K562 (cell line): ENCODE measurements at regions not wholly inside any gene's neighbourhood (a gene's known extent, or its start where the extent isn't known, plus 50 kb on each side); places are given as distances from the start of the nearest gene placed in this dataset.

Experiments
- ATAC-seq: fragments of 200-7000 bp; cut with Tn5 transposase; 3 replicates; pipeline ENCODE4 v1.9.1; 2020; ENCODE audit warnings: moderate library complexity
- BruUV-seq: library from RNA; stranded (reverse); fragments of 400-500 nt; replicated peaks from 2 replicates; lab custom pipeline; 2021; lab: Mats Ljungman, UMichigan
- CTCF ChIA-PET: fragments of 300-600 bp; formaldehyde crosslinking; extraction: SDS; loops from one replicate; lab custom pipeline; 2021; ENCODE audit warnings: low intra/inter-chr PET ratio; lab: Yijun Ruan, JAX
- POLR2A ChIA-PET: fragments of 300-600, 350-650 bp; sonication (Branson Sonifier 250); formaldehyde crosslinking; extraction: SDS; loops from one replicate; lab custom pipeline; 2021; ENCODE audit warnings: antibody characterized with exemption, inconsistent platforms; lab: Yijun Ruan, JAX
- DNase-seq, 4 experiments: peaks; one replicate each; pipeline versions ENCODE4 v3.0.0 to v3.0.0-alpha.2; 2011 to 2018; ENCODE audit warnings: low spot score in 3 of 4, mixed read lengths in 3 of 4; ENCODE audit errors: extremely low read depth in 1 of 4
- FAIRE-seq: peaks from 2 replicates; lab custom pipeline; 2011; peaks lifted over from hg19 to GRCh38; lab: Jason Lieb, UNC
- H2AFZ ChIP-seq: 2 replicates; pipeline ENCODE4 v1.6.0; 2011; ENCODE audit warnings: low read depth, low read length, control low read depth, inconsistent platforms
- H3K27ac ChIP-seq: fragments of 200-600 bp; 3 replicates; pipeline ENCODE4 v1.8.0; 2011; ENCODE audit warnings: low read depth, mild to moderate bottlenecking, control low read depth, inconsistent platforms, low read length, moderate library complexity, mixed read lengths; ENCODE audit errors: extremely low read depth
- H3K27me3 ChIP-seq, 2 experiments: fragments of 300-600 bp in 1 of 2; 2 replicates in 1 of 2; 3 replicates in 1 of 2; pipeline versions ENCODE4 v1.6.0 to v1.8.0; 2011; ENCODE audit warnings: inconsistent platforms in 2 of 2, low read length in 2 of 2, mild to moderate bottlenecking in 1 of 2, mixed read lengths in 1 of 2, moderate library complexity in 1 of 2; ENCODE audit not compliant: control insufficient read depth in 2 of 2, insufficient read depth in 2 of 2
- H3K36me3 ChIP-seq: fragments of 300-600 bp; 3 replicates; pipeline ENCODE4 v1.8.0; 2011; ENCODE audit warnings: mild to moderate bottlenecking, low read length, inconsistent platforms; ENCODE audit not compliant: control insufficient read depth, insufficient read depth
- H3K4me1 ChIP-seq, 2 experiments: fragments of 200-600 bp in 1 of 2; replicated peaks in 1 of 2; 2 replicates in 1 of 2; 3 replicates in 1 of 2; pipeline versions ENCODE4 v1.5.1 to v1.8.0; 2011; ENCODE audit warnings: inconsistent platforms in 2 of 2, low read length in 2 of 2, mild to moderate bottlenecking in 1 of 2, mixed read lengths in 1 of 2, moderate library complexity in 1 of 2; ENCODE audit not compliant: control insufficient read depth in 2 of 2, insufficient read depth in 2 of 2
- H3K4me2 ChIP-seq: 2 replicates; pipeline ENCODE4 v1.6.1; 2011; ENCODE audit warnings: low read length, control low read depth, inconsistent platforms, mixed read lengths; ENCODE audit not compliant: insufficient read depth
- H3K4me3 ChIP-seq: fragments of 200-600 bp; sonication (generic), shearing (Covaris generic); 2 replicates; pipeline ENCODE4 v1.5.1; 2016; ENCODE audit warnings: control low read depth, inconsistent platforms
- H3K79me2 ChIP-seq: fragments of 200-600 bp; 3 replicates; pipeline ENCODE4 v1.8.0; 2011; ENCODE audit warnings: low read length, inconsistent platforms; ENCODE audit not compliant: control insufficient read depth, insufficient read depth
- H3K9ac ChIP-seq, 2 experiments: 2 replicates each; pipeline versions ENCODE4 v1.6.0 to v1.6.1; 2011; ENCODE audit warnings: low read depth in 2 of 2, low read length in 2 of 2, control low read depth in 1 of 2, inconsistent platforms in 1 of 2, mild to moderate bottlenecking in 1 of 2, mixed read lengths in 1 of 2; ENCODE audit not compliant: insufficient read depth in 1 of 2
- H3K9me1 ChIP-seq: one replicate; pipeline ENCODE4 v1.6.0; 2011; ENCODE audit warnings: inconsistent platforms, mild to moderate bottlenecking, low read length, moderate library complexity; ENCODE audit not compliant: control insufficient read depth, insufficient read depth
- H3K9me3 ChIP-seq: replicated peaks from 2 replicates; pipeline ENCODE4 v1.5.1; 2011; ENCODE audit warnings: low read depth, low read length, inconsistent platforms; ENCODE audit not compliant: control insufficient read depth, insufficient read depth
- H4K20me1 ChIP-seq: replicated peaks from 2 replicates; pipeline ENCODE4 v1.6.1; 2011; ENCODE audit warnings: low read length, inconsistent platforms, mixed read lengths; ENCODE audit not compliant: control insufficient read depth, insufficient read depth
- ATF4 ChIP-seq: fragments of 450-650 bp; formaldehyde crosslinking; IDR thresholded peaks from 2 replicates; pipeline ENCODE4 v1.4.0; 2022; ENCODE audit warnings: mild to moderate bottlenecking, moderate library complexity
- DIDO1 ChIP-seq: fragments of 450-650 bp; IDR thresholded peaks from 2 replicates; pipeline ENCODE4 v1.6.1; 2016; ENCODE audit warnings: low read depth, missing biosample characterization, missing genetic modification characterization
- DLX4 ChIP-seq: fragments of 250-450 bp; sonication (Bioruptor Pico); IDR thresholded peaks from 2 replicates; pipeline ENCODE4 v1.6.1; 2021; ENCODE audit warnings: mild to moderate bottlenecking
- DMBX1 ChIP-seq: fragments of 250-450 bp; sonication (Bioruptor Pico); IDR thresholded peaks from 2 replicates; pipeline ENCODE4 v1.8.0; 2022; ENCODE audit warnings: inconsistent platforms, mild to moderate bottlenecking, moderate library complexity, borderline replicate concordance
- NKRF ChIP-seq: fragments of 450-650 bp; IDR thresholded peaks from 2 replicates; pipeline ENCODE4 v1.6.1; 2016; ENCODE audit warnings: borderline replicate concordance
- PML ChIP-seq: IDR thresholded peaks from 2 replicates; pipeline ENCODE4 v1.6.1; 2012; ENCODE audit warnings: low read length, inconsistent platforms
- RBM25 ChIP-seq: fragments of 200-400 bp; formaldehyde crosslinking; IDR thresholded peaks from 2 replicates; pipeline ENCODE4 v1.6.1; 2018; ENCODE audit warnings: low read length, low read depth, moderate library complexity; ENCODE audit not compliant: severe bottlenecking
- SAFB2 ChIP-seq: fragments of 200-400 bp; formaldehyde crosslinking; IDR thresholded peaks from 2 replicates; pipeline ENCODE4 v1.6.1; 2018; ENCODE audit warnings: borderline replicate concordance, low read length, low read depth, moderate library complexity; ENCODE audit not compliant: severe bottlenecking
- STAT6 ChIP-seq: sonication (generic); formaldehyde crosslinking; IDR thresholded peaks from 2 replicates; pipeline ENCODE4 v1.8.1; 2023; ENCODE audit warnings: mild to moderate bottlenecking, missing genetic modification reagents
- TAF1 ChIP-seq: IDR thresholded peaks from 2 replicates; pipeline ENCODE4 v1.6.1; 2011; ENCODE audit warnings: mild to moderate bottlenecking, low read length, moderate library complexity; ENCODE audit not compliant: insufficient read depth, control insufficient read depth, severe bottlenecking; ENCODE audit errors: extremely low read depth
- TOE1 ChIP-seq, 2 experiments: fragments of 450-650 bp in 1 of 2; sonication (generic) in 1 of 2; formaldehyde crosslinking in 1 of 2; IDR thresholded peaks; 2 replicates each; pipeline versions ENCODE4 v1.7.1 to v1.8.0; 2016 to 2022; ENCODE audit warnings: borderline replicate concordance in 2 of 2, mild to moderate bottlenecking in 2 of 2, antibody characterized with exemption in 1 of 2, inconsistent platforms in 1 of 2, low read depth in 1 of 2, missing genetic modification reagents in 1 of 2, moderate library complexity in 1 of 2
- ZBTB17 ChIP-seq: fragments of 450-650 bp; formaldehyde crosslinking; IDR thresholded peaks from 2 replicates; pipeline ENCODE4 v1.4.0; 2020; ENCODE audit warnings: mild to moderate bottlenecking
- ZFP91 ChIP-seq: sonication (generic); formaldehyde crosslinking; IDR thresholded peaks from 2 replicates; pipeline ENCODE4 v1.8.0; 2022; ENCODE audit warnings: mild to moderate bottlenecking, missing genetic modification reagents
- WGBS: fragments of 100-300 bp; shearing (Covaris generic); methylation state at CpG from one replicate; pipeline ENCODE4 v1.1.6; 2016; ENCODE audit warnings: low coverage, mixed read lengths; ENCODE audit not compliant: insufficient coverage; ENCODE audit errors: missing lambda C conversion rate; 5-methylcytosine and 5-hydroxymethylcytosine counted together
- in situ Hi-C: fragments of 300-500 bp; cut with MboI; formaldehyde crosslinking; loops from 4 replicates; pipeline ENCODE4 v1.15.0; 2018; ENCODE audit warnings: inconsistent platforms, mixed read lengths
- intact Hi-C: fragments of 100-400 bp; cut with micrococcal nuclease; formaldehyde crosslinking; loops from 2 replicates; pipeline ENCODE4 v1.14.2; 2022

- Histone ChIP-seq H3K79me2 (no peaks in the 10 kb centered on the region), H3K9me1 (no peaks in the 10 kb centered on the region), H3K4me3 (no peak overlapping the region), H2AFZ (no peak overlapping the region), H3K9me3 (no peaks in the 10 kb centered on the region), H3K4me1 (no peaks in the 10 kb centered on the region), H3K9ac (no peak overlapping the region), H3K36me3 (no peaks in the 10 kb centered on the region), H4K20me1 (no peaks in the 10 kb centered on the region), H3K27me3 (no peaks in the 10 kb centered on the region), H3K27ac (no peak overlapping the region), H3K4me2 (no peak overlapping the region)
- WGBS = 1% methylated on average over 10 of the region's 10 CpGs
- in situ Hi-C loops = no loop called here
- DNase-seq (no peak), ATAC-seq (no peak), FAIRE-seq (no peak)
- CTCF ChIA-PET = no interaction called here
- POLR2A ChIA-PET = no interaction called here
- no TSS peak for BruUV-seq
- intact Hi-C loops = no loop called here
- TF ChIP-seq ATF4 (CRISPR knock-in tag) = no peak
- TF ChIP-seq ZFP91 = no peak
- no peak for TF ChIP-seq DIDO1 (tag)
- no peak for TF ChIP-seq PML
- TF ChIP-seq SAFB2 = no peak
- TF ChIP-seq STAT6 = no peak
- TF ChIP-seq ZBTB17 (CRISPR knock-in tag) = no peak
- TF ChIP-seq NKRF = no peak
- TF ChIP-seq RBM25 = no peak
- no peak for TF ChIP-seq DLX4 (CRISPR knock-in tag)
- TF ChIP-seq DMBX1 (CRISPR knock-in tag) = no peak
- TF ChIP-seq TAF1 = no peak
- TF ChIP-seq TOE1 (IDR thresholded peaks at IDR 0.05; ENCODE audit: borderline replicate concordance) = no peak
- TF ChIP-seq TOE1 (CRISPR knock-in tag; IDR thresholded peaks at IDR 0.05; ENCODE audit: borderline replicate concordance, low read depth) = no peak
Observed at GRCh38 chr12:105507311-105508038, 177.0 kb downstream of the C12orf75 start.
